Liver (tissue), 3 donors: ENCODE measurements at regions not wholly inside any gene's neighbourhood (a gene's known extent, or its start where the extent isn't known, plus 50 kb on each side); places are given as distances from the start of the nearest gene placed in this dataset.

Source experiments
- CTCF ChIP-seq: fragments of 150-350 bp; IDR thresholded peaks from 2 replicates; pipeline ENCODE4 v1.5.1; 2017; ENCODE audit warnings: improper control_type of control experiment, low read depth, low read length; ENCODE audit not compliant: missing input control
- EGR1 ChIP-seq, 2 donors: IDR thresholded peaks; 2 replicates each; pipeline ENCODE4 v1.6.1; 2016 to 2018; ENCODE audit warnings: antibody characterized with exemption in 2 of 2, low read depth in 2 of 2
- GABPA ChIP-seq, 2 donors: IDR thresholded peaks in 1 of 2; conservative IDR thresholded peaks in 1 of 2; 2 replicates each; pipeline ENCODE4 v1.6.1; 2016; ENCODE audit warnings: antibody characterized with exemption in 2 of 2, mild to moderate bottlenecking in 1 of 2, moderate library complexity in 1 of 2
- JUND ChIP-seq, 2 donors: IDR thresholded peaks; 2 replicates each; pipeline ENCODE4 v1.6.1; 2016; ENCODE audit warnings: antibody characterized with exemption in 2 of 2
- NR2F2 ChIP-seq: IDR thresholded peaks from 2 replicates; pipeline ENCODE4 v1.6.1; 2016; ENCODE audit warnings: antibody characterized with exemption
- RAD21 ChIP-seq, 2 donors: IDR thresholded peaks; 2 replicates each; pipeline ENCODE4 v1.6.1; 2016; ENCODE audit warnings: antibody characterized with exemption in 2 of 2, mild to moderate bottlenecking in 2 of 2
- RXRA ChIP-seq, 2 donors: IDR thresholded peaks; 2 replicates each; pipeline ENCODE4 v1.6.1; 2017 to 2018; ENCODE audit warnings: antibody characterized with exemption in 2 of 2, mild to moderate bottlenecking in 1 of 2
- SP1 ChIP-seq: IDR thresholded peaks from 2 replicates; pipeline ENCODE4 v1.6.1; 2018; ENCODE audit warnings: antibody characterized with exemption, mild to moderate bottlenecking
- TAF1 ChIP-seq: conservative IDR thresholded peaks from 2 replicates; pipeline ENCODE4 v1.6.1; 2016; ENCODE audit warnings: antibody characterized with exemption, mild to moderate bottlenecking
- YY1 ChIP-seq: IDR thresholded peaks from 2 replicates; pipeline ENCODE4 v1.6.1; 2016; ENCODE audit warnings: antibody characterized with exemption, mild to moderate bottlenecking
- TF ChIP-seq, protein P1 (sequence below): IDR thresholded peaks from 2 replicates; pipeline ENCODE4 v1.6.1; 2016; ENCODE audit warnings: antibody characterized with exemption, mild to moderate bottlenecking
- TF ChIP-seq, protein P2 (sequence below): IDR thresholded peaks from 2 replicates; pipeline ENCODE4 v1.6.1; 2016; ENCODE audit warnings: antibody characterized with exemption
- donor health status: healthy.
- donor health status: healthy.

GRCh38 chr16:72362973-72363372 lies 191.0 kb upstream of the PMFBP1 start:
- TF ChIP-seq CTCF, result no peak
- TF ChIP-seq, protein P1, sequence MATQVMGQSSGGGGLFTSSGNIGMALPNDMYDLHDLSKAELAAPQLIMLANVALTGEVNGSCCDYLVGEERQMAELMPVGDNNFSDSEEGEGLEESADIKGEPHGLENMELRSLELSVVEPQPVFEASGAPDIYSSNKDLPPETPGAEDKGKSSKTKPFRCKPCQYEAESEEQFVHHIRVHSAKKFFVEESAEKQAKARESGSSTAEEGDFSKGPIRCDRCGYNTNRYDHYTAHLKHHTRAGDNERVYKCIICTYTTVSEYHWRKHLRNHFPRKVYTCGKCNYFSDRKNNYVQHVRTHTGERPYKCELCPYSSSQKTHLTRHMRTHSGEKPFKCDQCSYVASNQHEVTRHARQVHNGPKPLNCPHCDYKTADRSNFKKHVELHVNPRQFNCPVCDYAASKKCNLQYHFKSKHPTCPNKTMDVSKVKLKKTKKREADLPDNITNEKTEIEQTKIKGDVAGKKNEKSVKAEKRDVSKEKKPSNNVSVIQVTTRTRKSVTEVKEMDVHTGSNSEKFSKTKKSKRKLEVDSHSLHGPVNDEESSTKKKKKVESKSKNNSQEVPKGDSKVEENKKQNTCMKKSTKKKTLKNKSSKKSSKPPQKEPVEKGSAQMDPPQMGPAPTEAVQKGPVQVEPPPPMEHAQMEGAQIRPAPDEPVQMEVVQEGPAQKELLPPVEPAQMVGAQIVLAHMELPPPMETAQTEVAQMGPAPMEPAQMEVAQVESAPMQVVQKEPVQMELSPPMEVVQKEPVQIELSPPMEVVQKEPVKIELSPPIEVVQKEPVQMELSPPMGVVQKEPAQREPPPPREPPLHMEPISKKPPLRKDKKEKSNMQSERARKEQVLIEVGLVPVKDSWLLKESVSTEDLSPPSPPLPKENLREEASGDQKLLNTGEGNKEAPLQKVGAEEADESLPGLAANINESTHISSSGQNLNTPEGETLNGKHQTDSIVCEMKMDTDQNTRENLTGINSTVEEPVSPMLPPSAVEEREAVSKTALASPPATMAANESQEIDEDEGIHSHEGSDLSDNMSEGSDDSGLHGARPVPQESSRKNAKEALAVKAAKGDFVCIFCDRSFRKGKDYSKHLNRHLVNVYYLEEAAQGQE, result no peak
- no peak for TF ChIP-seq EGR1 (IDR thresholded peaks at IDR 0.05; ENCODE audit: low read depth in 2 of 2)
- TF ChIP-seq, protein P2, sequence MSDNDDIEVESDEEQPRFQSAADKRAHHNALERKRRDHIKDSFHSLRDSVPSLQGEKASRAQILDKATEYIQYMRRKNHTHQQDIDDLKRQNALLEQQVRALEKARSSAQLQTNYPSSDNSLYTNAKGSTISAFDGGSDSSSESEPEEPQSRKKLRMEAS, result no peak
- TF ChIP-seq GABPA (IDR thresholded peaks at IDR 0.05 in 1 of 2, conservative IDR thresholded peaks at IDR 0.05 in 1 of 2), result no peak
- no peak for TF ChIP-seq RAD21 (IDR thresholded peaks at IDR 0.05)
- TF ChIP-seq YY1, result no peak
- TF ChIP-seq TAF1, result no peak
- no peak for TF ChIP-seq SP1
- TF ChIP-seq RXRA (IDR thresholded peaks at IDR 0.05), result no peak
- no peak for TF ChIP-seq JUND (IDR thresholded peaks at IDR 0.05)
- TF ChIP-seq NR2F2, result no peak
